Epithelial cell of prostate (primary cell): ENCODE measurements at regions not wholly inside any gene's neighbourhood (a gene's known extent, or its start where the extent isn't known, plus 50 kb on each side); places are given as distances from the start of the nearest gene placed in this dataset.
"Not testable (repeated sequence)": the region's sequence is repeated elsewhere in the genome, so short reads cannot be mapped to it uniquely, and the experiment has no call there.

Source experiments
- DNase-seq: peaks from one replicate; pipeline ENCODE4 v3.0.0-alpha.2; 2011; ENCODE audit warnings: low read depth, low spot score
- H3K27ac ChIP-seq: fragments of 450-650 bp; 2 replicates; pipeline ENCODE4 v1.5.1; 2017; ENCODE audit warnings: mild to moderate bottlenecking

DNA sequence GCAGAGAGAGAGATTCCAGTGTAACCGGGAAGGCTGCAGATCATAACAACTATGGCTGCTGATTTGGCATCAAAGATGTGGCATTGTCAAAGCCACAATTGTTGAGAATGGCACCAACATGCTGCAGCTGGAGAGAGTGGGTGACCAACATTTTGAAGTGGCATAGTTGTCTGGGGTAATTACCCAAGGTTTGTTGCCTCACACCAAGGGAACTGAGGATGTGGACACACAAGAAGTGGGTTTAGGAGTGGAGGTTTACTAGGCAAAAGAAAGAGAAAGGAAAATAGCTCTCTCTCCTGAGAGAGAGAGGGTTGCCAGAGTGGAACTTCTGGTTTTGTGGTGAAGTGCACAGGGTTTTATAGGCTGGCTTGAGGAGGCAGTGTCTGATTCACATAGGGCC is 126.6 kb downstream of the FAM72C start:
- DNase-seq = not testable (repeated sequence)

DNA sequence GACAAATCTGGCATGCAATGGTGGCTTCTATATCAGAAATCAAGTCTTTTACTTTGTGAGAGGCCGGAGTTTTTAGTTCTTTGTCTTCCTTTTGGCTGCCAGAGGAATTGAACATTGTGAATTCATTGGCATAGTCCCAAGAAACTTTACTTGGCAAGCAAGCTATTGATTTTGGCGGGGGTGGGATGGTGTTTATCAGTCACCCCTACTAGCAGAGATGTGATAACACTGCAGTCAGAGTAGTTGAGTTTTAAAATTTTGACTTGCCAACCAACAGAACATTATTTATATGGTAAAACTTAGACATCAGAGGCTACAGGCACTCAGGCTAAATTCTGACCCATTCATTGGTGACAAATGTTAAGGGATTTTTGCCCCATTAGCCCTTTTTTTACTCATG is 129.7 kb downstream of the FAM72C start:
- not testable (repeated sequence) for H3K27ac ChIP-seq, DNase-seq

More for the DNA sequence above, 126.6 kb downstream of the FAM72C start:
- not testable (repeated sequence) for H3K27ac ChIP-seq

DNA sequence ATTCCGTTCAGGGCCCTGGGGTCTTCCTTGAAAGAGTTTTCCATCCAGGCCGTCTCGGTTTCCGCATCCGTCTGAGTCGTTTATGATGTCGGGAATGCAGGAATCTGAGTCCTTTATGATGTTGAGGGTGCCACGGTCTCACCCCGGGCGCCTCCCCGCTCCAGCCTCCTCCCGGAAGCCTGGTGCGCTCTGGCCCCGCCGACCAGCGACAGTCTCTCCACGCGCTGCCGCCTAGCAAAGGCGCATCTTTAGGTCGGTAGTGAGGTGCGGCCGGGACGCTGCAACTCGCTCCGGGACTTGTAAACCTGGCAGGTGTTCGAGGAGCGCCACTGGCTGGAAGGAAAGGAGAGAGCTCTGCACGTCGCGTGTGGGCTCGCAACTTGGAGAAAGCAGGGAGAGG is 132.6 kb downstream of the FAM72C start:
- not testable (repeated sequence) for DNase-seq, H3K27ac ChIP-seq

DNA sequence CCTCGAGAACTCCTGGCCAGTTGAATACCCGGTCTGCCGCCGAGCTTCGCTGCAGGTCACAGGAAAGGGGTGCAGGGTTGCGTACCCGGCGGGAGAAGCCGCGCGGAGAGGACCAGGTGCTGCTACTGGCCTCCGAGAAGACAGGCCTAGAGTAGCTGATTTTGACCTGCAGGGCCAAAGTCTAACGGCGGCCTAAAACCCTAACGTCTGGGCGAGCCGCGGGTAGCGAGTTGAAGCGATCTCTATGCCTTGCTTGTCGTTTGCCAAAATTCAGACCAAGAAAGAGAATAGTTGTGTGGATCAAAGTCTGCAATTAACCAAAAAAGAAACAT is 133.2 kb downstream of the FAM72C start:
- DNase-seq, H3K27ac ChIP-seq: not testable (repeated sequence)

DNA sequence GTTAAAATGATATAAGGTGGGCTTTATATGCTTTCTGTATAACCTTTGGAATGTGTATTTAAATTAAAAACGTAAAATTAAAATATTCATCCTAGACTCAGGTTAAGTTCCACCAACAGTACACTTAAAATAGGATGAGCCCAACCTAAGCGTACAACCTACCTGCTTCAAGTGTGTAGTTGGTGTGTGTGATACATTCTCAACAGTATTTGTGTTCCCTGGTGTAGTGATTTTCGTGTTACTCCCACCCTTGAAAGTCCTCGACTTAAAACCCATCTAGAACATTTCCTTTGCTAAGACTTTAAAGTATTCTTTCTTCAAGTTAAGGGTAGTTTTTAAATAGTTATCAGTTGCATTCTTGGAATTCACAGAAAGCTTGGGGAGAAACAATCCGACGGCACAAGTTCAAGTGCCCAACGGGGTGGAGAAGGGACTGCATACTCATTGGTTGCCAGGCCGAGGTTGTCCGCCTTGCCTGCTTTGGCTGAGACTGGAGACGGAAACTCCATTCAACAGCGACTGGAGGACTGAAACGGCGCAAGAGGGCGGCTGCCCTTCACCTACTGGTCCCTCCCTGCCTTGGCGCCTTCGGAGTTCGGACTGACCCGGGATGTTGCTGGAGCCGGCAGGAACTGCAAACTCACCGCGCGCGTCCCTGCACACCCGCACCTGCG is 133.7 kb downstream of the FAM72C start:
- H3K27ac ChIP-seq, DNase-seq: not testable (repeated sequence)

DNA sequence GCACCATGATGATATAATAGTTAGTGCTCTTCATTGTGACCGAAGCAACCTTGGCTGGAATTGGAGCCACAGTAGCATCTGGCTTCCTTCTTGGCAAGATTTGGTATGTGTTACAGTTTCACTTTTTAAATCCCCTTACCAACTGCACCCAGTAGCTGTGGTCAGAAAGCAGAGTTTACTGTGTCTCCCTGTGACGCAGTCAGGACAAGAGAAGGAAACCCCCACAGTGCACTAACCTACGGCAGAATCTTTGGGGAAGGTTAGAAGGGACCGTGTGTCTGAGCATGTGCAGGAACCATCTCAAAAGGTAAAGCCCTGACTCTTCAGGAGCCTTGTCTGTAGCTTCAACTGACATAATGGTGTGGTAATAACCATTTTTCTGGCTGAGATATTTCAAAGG is 138.4 kb downstream of the FAM72C start:
- not testable (repeated sequence) for H3K27ac ChIP-seq, DNase-seq

DNA sequence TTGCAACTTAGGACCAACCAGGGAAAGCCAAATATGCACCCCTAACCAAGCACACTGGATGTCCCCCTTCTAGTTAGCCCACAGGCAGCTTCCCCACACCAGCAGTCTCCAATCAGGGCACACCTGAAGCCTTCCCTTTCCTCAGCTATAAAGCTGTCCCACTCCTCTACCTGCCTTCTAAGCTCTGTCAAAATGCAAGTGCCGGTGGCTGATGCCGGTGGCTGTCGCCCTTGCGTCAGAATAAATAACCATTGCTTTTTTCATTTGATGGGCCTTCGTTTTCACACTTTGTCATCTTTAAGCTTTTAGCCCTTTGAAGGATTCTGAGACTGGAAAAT is 139.4 kb downstream of the FAM72C start:
- not testable (repeated sequence) for DNase-seq, H3K27ac ChIP-seq

DNA sequence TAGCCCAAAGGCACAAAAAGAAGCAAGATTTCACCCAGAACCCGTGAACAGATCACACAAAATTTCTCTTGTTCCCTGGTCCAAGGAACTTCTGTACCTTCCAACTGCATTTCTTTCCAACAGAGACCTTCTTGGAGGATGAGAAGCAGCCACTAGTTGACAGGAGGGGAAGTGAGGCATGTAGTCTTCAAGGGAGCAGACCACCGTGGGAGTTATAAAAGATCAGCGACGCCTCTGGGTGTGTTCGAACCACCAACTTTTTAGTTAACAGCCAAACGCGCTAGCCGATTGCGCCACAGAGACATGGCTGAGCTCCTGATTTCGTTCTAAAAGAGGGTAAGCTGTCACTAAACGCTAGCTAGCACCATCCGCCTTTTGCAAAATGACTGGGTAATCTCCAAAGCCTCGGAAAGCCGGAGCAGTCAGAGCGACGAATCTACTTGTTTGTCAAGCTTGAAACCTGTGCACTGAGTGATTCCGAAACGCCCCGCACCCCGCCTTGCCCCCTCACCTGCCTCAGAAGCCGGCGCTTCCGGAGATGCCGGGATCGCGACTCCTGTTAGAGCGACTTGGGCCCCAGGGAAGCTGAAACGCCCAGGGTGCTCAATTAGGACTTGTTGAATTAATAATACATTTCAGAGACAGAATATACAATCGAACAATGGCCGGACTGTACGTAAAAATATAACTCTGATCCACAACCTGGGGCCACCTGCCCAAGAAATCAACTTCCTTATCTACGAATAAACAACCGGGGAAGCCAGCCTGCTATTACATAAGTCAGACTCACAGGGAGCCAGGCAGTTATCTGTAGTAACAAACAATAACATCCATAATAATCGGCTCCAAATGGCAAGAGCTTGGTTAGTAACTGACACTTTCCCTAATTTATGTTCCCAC is 140.1 kb downstream of the FAM72C start:
- H3K27ac ChIP-seq, DNase-seq: not testable (repeated sequence)

DNA sequence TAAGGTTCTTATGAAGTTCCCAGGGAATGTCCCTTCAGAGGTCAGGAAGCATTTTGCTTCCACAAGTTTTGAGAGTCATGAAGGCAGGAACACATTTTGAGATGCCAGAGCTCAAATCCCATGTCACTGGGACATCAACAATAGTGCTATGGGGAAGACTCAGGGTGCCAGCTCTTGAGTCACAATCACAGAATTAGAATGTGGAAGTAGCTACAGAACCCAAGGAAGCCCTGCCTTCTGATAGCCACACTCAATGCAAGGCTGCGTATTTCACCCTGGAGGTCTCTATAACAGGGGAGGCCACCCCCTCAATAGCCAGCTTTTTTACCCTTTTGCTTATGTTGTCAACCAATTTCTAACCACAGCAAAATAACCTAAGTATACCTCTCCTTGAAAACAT is 145.6 kb downstream of the FAM72C start:
- H3K27ac ChIP-seq, DNase-seq: not testable (repeated sequence)

DNA sequence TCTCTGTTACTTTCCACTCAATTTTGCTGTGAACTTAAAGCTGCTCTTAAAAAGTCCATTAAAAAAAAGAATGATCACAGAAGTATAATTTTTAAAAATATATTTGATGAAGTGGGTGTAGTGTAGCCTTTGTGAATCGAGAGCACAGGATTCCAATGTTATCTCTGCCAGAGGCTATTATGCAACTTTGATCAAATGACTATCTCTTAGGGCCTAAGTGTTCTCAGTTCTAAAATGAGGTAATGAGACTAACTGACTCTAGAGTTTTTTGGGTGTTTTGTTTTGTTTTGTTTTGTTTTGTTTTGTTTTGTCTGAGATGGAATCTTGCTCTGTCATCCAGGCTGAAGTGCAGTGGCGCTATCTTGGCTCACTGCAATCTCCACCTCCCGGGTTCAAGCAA is 147.5 kb downstream of the FAM72C start:
- not testable (repeated sequence) for H3K27ac ChIP-seq, DNase-seq

DNA sequence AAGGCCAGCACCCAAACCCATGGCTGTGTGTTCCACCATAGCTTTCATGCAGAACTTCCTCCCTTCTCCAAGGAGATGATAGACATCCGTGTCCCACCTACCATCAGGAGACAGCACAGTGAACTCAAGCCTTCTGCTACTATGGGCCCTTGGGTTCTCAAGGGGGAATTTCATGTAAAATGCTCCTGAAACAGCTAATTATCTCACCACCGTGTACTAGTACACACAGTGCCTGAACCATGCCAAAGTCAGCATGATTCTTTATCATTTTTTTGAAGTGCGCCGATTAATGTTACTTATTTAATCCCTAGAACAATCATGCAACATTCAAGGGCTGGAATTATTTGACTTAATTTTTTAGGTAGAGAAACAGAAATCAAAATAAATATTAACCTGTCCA is 151.7 kb downstream of the FAM72C start:
- DNase-seq, H3K27ac ChIP-seq: not testable (repeated sequence)

DNA sequence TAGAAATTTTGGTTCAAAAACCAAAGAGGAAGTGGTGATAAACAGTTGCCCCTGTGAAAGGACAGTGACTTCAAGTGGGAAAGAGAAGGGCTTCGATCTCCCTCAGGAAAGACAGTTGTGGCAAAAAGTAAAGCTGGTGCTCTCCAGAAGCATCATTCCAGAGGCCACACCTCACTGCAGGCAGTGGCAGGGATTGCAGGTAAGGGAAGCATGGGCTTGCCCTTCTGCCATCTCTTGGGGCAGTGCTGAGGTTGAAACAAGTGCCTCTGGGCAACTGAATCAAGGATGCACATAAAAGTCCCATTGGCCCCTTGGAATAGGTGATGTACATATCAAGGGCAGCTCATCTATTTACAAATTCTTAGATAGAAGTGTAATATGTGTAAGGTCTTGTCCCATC is 155.4 kb downstream of the FAM72C start:
- DNase-seq, H3K27ac ChIP-seq: not testable (repeated sequence)

DNA sequence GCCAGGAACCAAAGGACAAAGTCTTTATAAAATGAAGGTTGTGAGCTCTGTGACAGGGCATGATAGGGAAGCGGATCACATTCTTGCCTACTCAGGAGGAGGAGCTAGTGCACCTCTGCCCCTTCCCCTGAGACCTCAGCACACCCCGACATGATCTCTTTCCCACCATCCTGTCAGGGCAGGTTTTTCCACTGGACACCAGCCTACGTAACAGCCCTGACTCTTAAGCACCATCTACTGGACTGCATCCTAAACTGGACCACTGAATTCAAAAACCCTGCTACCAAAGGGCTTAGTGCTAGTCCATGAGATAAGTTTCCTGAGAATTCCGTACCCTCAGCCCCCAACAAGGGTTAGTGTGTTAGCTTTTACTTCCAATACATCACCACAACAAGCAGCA is 166.4 kb downstream of the FAM72C start:
- not testable (repeated sequence) for DNase-seq, H3K27ac ChIP-seq

DNA sequence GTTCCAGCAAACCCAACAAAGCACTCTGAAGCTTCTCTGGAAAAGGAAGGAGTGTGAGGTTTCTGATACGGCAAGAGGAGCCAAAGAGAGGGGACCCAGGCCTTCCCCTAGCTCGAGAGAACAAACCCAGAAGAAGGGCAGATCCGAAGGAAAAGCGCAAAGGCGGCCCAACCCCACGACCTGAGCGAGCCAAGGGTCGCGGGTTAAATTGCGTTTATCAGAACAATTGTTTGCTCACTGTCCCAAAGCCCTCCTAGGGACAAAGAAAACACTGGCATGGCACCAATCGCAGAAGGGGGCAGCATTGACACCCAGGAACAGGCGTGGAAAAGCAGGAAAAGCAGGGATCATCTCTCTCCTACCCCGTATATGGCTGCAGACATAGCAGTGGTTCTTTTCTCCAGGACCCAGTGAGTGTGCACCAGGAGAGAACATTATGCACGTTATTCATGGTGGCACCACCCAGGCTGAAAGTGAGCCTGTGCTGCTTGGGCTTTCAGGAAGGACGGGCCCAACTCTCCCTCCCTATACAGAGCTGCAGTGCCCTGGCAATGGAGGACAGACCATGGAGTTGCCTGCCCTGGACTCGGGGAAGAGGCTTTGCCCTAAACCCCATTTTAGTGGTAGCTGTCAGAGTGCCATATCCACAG is 167.0 kb downstream of the FAM72C start:
- not testable (repeated sequence) for DNase-seq, H3K27ac ChIP-seq

DNA sequence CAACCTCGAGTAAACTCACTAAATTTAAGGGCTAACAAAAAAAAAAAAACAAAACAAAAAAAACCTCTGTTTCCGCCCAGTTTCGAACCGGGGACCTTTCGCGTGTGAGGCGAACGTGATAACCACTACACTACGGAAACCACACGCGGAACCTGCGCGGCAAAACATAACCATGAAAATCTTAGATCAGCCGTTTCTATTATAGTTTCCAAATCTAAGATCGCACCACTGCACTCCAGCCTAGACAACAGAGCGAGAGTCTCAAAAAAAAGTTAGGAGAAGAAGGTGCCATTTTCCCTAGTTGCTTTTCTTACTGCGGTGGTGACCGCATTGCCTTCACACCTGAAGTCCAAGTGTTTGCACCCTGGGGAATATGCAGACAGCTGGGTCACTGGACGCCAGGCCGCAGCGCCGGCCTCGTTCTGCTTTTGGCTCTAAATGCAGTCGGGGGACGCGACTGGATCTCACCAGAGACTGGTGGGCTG is 167.8 kb downstream of the FAM72C start:
- not testable (repeated sequence) for H3K27ac ChIP-seq, DNase-seq

DNA sequence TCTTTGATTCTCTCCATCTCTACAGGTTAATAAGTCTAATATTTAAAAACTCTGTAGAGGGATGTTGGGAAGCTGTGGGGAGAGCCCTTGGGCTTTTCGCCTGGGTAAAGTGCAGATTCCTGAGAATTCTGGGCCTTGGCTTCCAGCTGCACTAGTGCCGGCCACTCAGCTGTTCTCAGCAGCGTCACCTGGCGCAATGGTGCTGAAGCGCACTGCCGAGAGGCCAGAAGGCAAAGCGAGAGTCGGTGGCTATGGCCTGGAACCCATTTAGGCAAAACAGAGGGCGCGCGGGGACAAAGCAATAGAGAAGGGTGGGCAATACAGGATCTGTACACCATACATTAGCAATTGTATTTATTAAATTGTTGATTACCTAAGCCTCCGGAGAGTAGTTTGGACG is 168.7 kb downstream of the FAM72C start:
- not testable (repeated sequence) for DNase-seq, H3K27ac ChIP-seq

DNA sequence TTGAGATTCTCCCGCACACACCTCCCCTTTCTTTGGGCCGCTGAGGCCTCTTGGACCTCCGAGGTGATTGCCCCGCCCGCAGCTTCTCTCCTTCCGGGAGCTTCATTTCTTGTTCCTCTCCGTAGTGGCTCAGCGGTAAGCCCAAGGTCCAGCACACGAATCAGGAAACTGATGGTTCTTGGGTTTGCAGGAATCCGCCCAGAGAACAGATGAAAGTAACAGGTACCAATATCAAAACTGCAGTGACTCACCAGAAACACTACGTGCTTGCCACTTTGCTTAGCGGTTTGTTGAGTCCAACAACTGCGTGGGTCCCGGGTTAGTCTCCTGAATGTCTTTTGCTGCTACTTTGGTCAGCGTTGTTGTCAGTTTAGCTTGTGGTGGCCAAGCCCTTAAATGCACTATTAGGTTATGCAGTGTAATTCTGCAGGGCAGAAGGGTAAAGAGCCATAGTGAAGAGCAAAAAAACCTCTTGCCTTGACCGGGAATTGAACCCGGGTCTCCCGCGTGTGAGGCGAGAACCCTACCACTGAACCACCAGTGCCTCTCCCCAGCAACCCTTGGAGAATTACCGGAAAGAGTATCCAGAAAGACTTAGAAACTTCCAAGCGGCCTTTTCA is 172.1 kb downstream of the FAM72C start:
- not testable (repeated sequence) for DNase-seq, H3K27ac ChIP-seq

DNA sequence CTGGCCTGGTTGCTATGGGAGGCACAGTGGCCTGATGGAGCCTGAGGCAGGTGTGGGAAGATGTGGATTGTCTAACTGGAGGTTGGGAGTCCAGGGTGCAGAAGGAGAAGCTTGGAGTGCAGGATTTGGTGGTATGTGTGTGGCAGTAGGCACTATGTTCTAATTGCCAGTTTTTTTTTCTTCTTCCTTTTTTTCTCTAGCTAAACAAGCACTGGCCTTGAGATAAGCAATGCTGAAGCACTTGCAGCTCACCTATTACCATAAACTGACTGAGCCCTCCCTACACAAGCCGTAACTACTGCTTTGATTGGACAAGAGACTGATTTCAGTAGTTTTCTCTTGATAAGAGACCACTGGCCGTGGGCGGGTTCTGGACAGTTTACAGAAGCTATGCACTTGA is 175.4 kb downstream of the FAM72C start:
- DNase-seq, H3K27ac ChIP-seq: not testable (repeated sequence)

DNA sequence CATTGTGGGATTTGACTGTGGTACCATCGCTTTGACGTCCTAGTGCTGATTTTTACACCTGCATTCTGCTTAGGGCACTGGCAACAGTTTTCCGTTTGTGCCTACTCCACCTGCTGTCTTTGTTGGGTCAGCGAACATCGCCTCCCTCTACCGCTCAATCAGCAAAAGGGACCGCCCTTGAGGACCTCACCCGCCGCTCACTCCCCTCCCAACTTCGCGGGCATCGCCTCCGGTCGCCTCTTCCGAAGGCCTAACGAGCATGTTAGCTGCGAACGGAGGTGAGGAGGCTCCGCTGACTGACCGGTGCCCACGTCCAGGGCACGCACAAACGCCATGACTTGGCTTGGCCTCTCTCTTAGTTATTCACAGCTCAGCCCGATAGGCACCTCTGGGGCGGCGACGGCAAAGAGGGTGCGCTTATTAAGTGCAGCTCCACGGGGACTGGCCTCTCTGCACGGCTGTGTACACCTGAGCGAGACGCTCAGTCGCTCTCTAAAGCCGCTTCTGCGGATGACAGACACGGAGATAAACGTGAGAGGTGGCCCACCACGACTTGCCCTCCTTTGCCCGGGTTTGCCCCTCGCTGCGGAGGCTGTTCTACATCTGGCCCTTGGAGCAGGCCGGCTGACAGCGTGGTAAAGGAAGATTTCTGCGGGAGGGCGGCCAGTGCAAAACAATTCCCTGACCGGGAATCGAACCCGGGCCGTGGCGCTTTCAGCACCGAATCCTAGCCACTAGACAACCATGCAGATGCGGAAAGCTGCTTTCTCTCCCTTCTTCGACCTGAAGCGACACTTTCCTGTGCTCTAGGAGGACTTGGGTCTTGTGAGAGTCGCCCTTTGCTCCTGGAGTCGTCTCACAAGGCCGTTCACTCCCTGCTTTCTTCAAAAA is 179.5 kb downstream of the FAM72C start:
- DNase-seq, H3K27ac ChIP-seq: not testable (repeated sequence)
